ENCODE measurements at regions not wholly inside any gene's neighbourhood (a gene's known extent, or its start where the extent isn't known, plus 50 kb on each side); places are given as distances from the start of the nearest gene placed in this dataset.

DNA sequence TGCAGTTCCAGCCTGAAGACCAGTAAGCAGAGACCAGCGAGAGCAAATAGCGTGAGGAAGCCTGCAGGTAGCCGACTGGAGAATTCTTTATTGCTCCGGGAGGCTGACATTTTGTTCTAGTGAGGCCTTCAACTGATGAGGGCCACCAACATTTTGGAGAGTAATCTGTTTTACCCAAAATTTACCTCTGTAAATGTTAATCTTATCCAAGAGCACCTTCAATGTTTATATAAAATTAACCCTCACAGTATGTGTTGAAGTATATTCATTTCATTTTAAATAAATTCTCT lies 546.4 kb upstream of the SLITRK5 start:
- no peak for DNase-seq (ENCODE audit: low read depth)
- TF ChIP-seq, protein P1, sequence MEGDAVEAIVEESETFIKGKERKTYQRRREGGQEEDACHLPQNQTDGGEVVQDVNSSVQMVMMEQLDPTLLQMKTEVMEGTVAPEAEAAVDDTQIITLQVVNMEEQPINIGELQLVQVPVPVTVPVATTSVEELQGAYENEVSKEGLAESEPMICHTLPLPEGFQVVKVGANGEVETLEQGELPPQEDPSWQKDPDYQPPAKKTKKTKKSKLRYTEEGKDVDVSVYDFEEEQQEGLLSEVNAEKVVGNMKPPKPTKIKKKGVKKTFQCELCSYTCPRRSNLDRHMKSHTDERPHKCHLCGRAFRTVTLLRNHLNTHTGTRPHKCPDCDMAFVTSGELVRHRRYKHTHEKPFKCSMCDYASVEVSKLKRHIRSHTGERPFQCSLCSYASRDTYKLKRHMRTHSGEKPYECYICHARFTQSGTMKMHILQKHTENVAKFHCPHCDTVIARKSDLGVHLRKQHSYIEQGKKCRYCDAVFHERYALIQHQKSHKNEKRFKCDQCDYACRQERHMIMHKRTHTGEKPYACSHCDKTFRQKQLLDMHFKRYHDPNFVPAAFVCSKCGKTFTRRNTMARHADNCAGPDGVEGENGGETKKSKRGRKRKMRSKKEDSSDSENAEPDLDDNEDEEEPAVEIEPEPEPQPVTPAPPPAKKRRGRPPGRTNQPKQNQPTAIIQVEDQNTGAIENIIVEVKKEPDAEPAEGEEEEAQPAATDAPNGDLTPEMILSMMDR (IDR thresholded peaks at IDR 0.05; ENCODE audit: control insufficient read depth, insufficient read depth, low read depth, low read length, missing control alignments) = no peak
- no peak overlapping the region for H3K4me3 ChIP-seq (ENCODE audit: control insufficient read depth, low read depth, low read length)

DNA sequence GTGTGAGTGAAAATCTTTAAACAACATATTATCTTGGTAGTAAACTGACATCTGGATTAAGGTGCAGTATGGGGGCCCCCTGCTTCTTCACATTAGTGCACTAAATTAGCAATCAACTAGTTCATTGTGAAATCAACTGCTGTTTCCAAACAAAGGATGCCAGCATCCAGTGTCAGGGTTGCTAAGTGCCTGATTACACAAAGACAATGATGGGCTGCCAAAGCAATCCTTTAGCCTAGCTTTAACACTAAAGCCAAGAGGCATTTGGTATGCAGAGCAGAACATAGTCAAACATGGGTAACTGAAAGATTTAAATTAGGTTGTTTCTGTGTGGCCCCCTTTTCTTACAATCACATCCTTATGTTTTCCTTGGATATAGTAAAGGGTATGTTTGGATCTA lies 543.1 kb upstream of the SLITRK5 start:
- TF ChIP-seq, protein P1 (IDR thresholded peaks at IDR 0.05; ENCODE audit: control insufficient read depth, insufficient read depth, low read depth, low read length, missing control alignments) = no peak
- no peak overlapping the region for H3K4me3 ChIP-seq (ENCODE audit: control insufficient read depth, low read depth, low read length)
- DNase-seq (ENCODE audit: low read depth) = no peak

DNA sequence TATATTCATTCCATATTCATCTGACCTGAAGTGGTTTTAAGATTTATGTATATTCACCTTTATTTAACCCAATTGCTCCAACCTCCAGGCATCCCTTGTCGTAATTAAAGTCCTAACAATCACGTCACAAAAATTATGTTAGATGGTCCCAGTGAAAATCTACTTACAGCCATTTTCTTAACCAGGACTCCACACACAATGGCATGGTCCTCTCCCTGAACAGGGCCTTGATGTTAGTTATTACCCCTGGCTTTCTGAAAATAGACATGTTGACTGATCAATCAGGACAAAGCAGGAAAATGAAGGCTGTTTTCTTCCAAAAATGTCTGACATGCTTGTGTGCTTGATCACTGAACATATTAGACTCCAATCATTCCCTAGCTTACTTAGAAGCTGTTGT lies 542.7 kb upstream of the SLITRK5 start:
- DNase-seq (ENCODE audit: low read depth) = no peak
- no peak overlapping the region for H3K4me3 ChIP-seq (ENCODE audit: control insufficient read depth, low read depth, low read length)
- TF ChIP-seq, protein P1 (IDR thresholded peaks at IDR 0.05; ENCODE audit: control insufficient read depth, insufficient read depth, low read depth, low read length, missing control alignments) = no peak

DNA sequence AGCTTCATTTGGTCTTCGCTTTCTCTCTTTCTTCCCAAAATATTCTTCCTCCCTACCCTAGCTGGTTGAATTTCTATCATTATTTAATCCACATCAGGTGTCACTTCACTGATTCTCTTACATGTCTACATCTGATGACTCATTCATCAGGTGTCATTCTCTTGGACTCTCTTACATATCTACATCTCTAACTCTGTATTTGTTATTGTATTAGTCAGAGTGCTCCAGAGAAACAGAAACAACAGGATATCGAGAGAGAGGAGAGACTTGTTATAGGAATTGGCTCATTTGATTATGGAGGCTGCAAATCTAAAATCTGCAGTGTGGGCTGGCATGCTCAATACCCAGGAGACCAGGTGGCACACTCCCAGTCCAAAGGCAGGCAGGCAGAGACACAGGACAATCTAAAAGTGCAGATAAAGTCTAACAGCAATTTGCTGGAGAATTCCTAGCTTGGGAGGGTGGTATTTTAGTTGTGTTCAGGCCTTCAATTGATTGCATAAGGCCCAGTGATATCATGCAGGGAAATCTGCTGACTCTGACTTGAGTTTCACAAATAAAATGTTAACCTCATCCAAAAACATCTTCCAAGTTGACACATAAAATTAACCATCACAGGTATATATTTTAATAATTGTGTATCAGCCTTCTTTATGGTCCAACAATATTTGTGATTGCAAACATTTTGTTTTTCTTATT lies 541.4 kb upstream of the SLITRK5 start:
- no peak overlapping the region for H3K4me3 ChIP-seq (ENCODE audit: control insufficient read depth, low read depth, low read length)
- TF ChIP-seq, protein P1 (IDR thresholded peaks at IDR 0.05; ENCODE audit: control insufficient read depth, insufficient read depth, low read depth, low read length, missing control alignments) = no peak
- no peak for DNase-seq (ENCODE audit: low read depth)

DNA sequence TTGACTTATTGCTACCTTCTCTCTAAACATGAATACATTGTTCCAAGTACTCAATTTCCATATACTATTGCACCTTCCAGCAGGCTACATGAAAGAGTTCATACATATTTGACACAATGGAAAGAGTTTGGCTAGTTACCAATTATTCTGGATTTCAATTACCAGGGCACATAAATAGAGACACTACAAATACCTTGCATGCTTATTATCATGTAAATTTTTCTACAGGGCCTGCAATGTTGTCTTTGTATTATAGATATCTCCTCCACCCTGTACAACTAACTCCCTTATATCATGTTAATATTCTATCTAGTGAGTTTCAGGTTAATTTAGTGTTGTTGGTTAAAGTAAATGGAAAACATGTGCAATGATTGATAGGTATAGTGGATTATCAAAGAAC lies 540.7 kb upstream of the SLITRK5 start:
- no peak overlapping the region for H3K4me3 ChIP-seq (ENCODE audit: control insufficient read depth, low read depth, low read length)
- TF ChIP-seq, protein P1 (IDR thresholded peaks at IDR 0.05; ENCODE audit: control insufficient read depth, insufficient read depth, low read depth, low read length, missing control alignments) = no peak
- DNase-seq (ENCODE audit: low read depth) = no peak

DNA sequence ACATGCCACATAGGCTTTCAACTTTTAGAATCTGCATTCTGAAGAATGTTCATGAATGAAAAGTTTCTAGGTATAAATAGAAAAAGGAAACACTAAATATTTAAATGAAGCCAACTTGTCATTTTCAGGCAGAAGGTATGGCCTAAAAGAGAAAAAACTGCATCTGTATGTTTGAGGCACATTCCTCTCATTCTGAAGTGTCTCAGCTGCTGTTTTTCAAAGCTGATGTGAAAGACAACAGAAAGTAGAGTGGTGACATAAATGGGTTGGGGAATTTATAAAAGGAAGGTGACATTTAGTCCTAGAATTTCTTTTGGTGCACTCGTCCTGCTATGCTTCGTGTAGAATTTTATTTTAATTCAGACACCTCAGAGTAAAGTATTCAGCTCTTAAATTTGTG lies 539.6 kb upstream of the SLITRK5 start:
- TF ChIP-seq, protein P1 (IDR thresholded peaks at IDR 0.05; ENCODE audit: control insufficient read depth, insufficient read depth, low read depth, low read length, missing control alignments) = no peak
- no peak overlapping the region for H3K4me3 ChIP-seq (ENCODE audit: control insufficient read depth, low read depth, low read length)
- no peak for DNase-seq (ENCODE audit: low read depth)

DNA sequence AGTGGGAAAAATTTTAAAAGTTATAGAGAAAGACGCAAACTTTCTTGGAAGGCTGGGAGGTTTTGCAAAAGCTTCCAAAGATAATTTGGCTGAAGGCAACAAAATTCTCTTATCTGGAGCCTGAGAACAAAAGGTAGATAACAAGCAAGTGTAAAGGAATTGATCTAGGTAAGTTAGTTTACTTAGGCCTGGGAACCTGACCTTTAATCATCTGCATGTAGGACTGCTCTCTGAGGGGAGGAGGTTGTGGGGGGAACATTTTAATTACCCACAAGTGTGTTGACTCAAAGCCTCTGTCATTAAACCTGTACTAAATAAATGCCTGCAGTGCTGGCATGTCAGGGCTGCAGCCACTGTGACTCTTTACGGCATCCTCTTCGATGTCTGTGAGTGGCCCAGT lies 532.3 kb upstream of the SLITRK5 start:
- TF ChIP-seq, protein P1 (IDR thresholded peaks at IDR 0.05; ENCODE audit: control insufficient read depth, insufficient read depth, low read depth, low read length, missing control alignments) = no peak
- H3K4me3 ChIP-seq (ENCODE audit: control insufficient read depth, low read depth, low read length) = no peak overlapping the region
- DNase-seq (ENCODE audit: low read depth) = no peak

Data from AG09309 (cell line).